HG03432 (cell line): ENCODE measurements at regions not wholly inside any gene's neighbourhood (a gene's known extent, or its start where the extent isn't known, plus 50 kb on each side); places are given as distances from the start of the nearest gene placed in this dataset.
"Not testable (repeated sequence)": the region's sequence is repeated elsewhere in the genome, so short reads cannot be mapped to it uniquely, and the experiment has no call there.

Experiments
- ATAC-seq: cut with Tn5 transposase; IDR thresholded peaks from one replicate; pipeline ENCODE4 v1.9.1; 2021; ENCODE audit warnings: mild to moderate bottlenecking, moderate library complexity; ENCODE audit not compliant: unreplicated experiment

- ATAC-seq: not testable (repeated sequence)
These were observed 68.7 kb downstream of the RBMY1F start for GRCh38 chrY:22113990-22114389.

DNA sequence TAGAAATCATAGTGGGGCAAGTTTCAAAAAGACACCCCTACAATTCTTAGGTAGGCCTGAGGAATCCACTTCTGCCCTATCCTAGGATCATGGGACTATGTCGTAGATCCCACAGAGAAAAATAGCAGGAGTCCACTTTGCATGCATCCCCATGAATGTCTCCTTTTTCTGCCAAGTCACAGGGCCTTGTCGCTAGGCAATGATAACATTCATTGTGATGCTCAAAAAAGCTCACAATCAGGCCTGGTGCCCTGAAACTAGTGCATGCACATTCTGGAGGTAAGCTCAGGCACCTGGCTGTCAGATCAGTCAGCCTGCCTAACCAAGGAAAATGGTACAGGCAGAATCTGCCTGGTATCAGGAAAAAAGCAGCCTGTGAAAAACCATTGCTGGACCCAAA is 74.6 kb downstream of the RBMY1F start:
- not testable (repeated sequence) for ATAC-seq

DNA sequence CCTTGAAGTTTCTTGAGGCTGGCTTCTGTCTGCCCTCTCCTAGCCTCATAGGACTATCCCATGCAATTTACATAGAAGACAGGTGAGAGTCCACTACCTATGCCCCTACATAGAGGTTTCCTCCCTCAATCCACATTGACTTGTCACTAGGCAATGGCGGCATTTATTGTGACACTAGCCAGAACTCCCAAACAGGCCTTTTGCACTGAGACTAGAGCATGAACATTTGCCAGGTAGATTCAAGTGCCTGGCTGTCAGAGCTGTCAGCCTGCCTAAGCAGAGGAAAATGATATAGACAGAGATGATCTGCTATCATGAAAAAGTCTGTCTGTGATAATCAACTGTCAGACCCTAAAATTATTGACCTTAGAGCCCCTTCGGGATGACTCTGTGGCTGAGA is 81.2 kb downstream of the RBMY1F start:
- not testable (repeated sequence) for ATAC-seq

DNA sequence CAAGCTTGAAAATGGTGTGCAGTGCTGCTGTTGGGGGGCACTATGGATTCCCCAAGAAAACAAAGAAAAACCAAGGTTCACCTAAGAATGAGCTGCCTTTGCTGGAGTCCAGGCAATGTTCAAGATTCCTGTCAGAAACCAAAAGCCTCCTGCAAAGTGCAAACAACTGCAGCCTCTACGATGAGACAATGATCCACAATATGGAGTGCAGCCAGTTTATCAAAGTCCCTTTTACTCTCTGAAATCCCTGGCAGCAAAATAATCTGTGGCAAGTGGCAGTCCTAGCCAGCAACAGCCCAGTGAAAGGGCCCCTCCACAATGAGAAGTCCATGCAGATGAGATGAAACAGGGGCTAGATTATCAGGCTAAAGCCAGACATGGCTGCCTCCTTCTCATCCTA is 85.4 kb downstream of the RBMY1F start:
- not testable (repeated sequence) for ATAC-seq

DNA sequence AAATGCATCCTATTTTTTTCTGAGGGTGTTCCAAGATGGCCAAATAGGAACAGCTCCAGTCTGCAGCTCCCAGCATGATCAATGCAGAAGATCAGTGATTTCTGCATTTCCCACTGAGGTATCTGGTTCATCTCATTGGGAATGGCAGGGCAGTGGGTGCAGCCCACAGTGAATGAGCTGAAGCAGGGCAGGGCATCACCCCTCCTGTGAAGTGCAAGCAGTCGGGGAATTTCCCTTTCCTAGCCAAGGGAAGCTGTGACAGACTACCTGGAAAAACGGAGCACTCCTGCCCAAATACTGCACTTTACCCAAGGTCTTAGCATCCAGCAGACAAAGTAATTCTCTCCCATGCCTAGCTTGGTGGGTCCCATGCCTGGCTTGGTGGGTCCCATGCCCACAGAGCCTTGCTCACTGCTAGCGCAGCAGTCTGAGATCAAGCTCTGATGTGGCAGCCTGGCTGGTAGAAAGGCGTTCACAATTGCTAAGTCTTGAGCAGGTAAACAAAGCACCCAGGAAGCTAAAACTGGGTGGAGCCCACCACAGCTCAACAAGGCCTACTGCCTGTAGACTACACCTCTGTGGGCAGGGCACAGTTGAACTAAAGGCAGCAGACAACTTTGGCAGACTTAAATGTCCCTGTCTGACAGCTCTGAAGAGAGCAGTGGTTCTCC is 96.6 kb downstream of the RBMY1F start:
- not testable (repeated sequence) for ATAC-seq

DNA sequence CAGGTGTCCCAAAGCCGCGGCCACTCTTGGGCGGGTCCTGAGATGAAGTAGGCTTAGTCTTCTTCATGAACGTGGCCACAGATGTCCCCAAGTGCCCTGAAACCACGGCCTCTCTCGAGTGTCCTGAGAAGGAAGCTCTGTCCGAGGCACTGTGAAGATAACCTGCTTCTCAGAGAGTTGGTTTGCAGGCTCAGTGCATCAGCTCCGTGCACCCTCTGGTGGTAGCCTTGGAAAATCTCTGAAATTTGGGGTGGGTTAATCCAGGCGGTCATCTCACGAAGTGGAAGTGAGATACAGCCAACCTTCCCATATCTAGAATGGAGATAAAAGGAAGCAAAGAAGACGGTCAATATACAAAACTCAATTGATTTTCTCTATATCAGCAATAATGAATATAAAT is 110.5 kb downstream of the RBMY1F start:
- not testable (repeated sequence) for ATAC-seq

- ATAC-seq: not testable (repeated sequence)
These were observed 122.6 kb downstream of the RBMY1F start for GRCh38 chrY:22060149-22060548.

GRCh38 chrY:22013010-22013409 is 95.2 kb upstream of the RBMY1E start:
- not testable (repeated sequence) for ATAC-seq

GRCh38 chrY:22001163-22001562 is 83.3 kb upstream of the RBMY1E start:
- not testable (repeated sequence) for ATAC-seq

- peak; percentile 97 for ATAC-seq
These were observed 69.4 kb upstream of the RBMY1E start for GRCh38 chrY:21987222-21987621.

DNA sequence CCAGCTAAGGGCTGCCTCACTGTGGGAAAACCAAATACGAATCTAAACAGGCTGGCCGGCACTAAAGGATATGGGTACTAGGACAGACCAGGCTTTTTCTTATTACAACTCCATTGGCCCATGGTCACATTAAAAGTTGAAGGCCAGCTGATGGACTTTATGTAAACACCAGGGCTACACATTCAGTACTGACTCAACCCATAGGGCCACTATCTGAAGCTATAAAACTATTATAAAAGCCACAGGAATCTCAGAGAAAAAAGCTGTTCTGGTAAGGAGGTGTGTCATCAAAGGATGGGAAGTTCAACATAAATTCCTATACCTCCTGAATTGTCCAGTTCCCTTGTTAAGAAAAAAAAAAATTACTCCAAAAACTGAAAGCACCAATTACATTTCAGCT is 63.1 kb upstream of the RBMY1E start:
- not testable (repeated sequence) for ATAC-seq

- ATAC-seq: not testable (repeated sequence)
These were observed 62.5 kb upstream of the RBMY1E start for GRCh38 chrY:21980348-21980747.

- ATAC-seq: not testable (repeated sequence)
These were observed 61.3 kb upstream of the RBMY1E start for GRCh38 chrY:21979106-21979505.

- not testable (repeated sequence) for ATAC-seq
These were observed 60.4 kb upstream of the RBMY1E start for GRCh38 chrY:21978204-21978603.
